ENCODE measurements at regions not wholly inside any gene's neighbourhood (a gene's known extent, or its start where the extent isn't known, plus 50 kb on each side); places are given as distances from the start of the nearest gene placed in this dataset.

DNA sequence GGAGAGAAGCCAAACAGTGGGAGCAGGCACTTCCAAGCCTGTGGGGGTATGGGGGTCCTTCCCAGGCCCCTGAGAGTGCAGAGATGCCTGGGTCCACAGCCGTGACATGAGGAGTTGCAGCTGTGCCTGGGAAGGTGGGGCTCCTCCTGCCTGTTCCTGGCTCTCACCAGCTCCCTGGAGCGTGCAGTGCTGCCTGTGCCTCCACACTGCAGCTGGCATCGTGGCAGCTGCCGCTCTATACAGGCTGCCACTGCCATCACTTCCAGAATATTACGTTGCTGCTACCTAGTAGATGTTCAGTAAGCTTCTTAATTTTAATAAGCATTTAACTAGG is 223.7 kb downstream of the KCNC2 start:
- H3K4me3 Mint-ChIP-seq: no peak overlapping the region
- DNase-seq: no peak
- H3K4me1 Mint-ChIP-seq: peaks cover 0 to 8% (median 6%) of the 10 kb centered on the region in 3 donors
- CTCF ChIA-PET: no interaction called here
- Histone ChIP-seq H3K36me3 (ENCODE audit: insufficient read depth, low read length) (no peaks in the 10 kb centered on the region), H3K27me3 (ENCODE audit: insufficient read depth, low read length, poor library complexity, severe bottlenecking) (no peaks in the 10 kb centered on the region), H3K4me3 (ENCODE audit: low read length) (no peak overlapping the region), H3K4me1 (ENCODE audit: insufficient read depth, low read length) (no peaks in the 10 kb centered on the region), H3K9me3 (ENCODE audit: low read length) (no peaks in the 10 kb centered on the region), H3K27ac (ENCODE audit: low read depth, low read length) (no peak overlapping the region)
- POLR2A ChIA-PET: no interaction called here
- H3K27ac Mint-ChIP-seq: no peak overlapping the region
- no peaks in the 10 kb centered on the region for H3K36me3 Mint-ChIP-seq
- no peaks in the 10 kb centered on the region for H3K9me3 Mint-ChIP-seq
- no peaks in the 10 kb centered on the region for H3K27me3 Mint-ChIP-seq

DNA sequence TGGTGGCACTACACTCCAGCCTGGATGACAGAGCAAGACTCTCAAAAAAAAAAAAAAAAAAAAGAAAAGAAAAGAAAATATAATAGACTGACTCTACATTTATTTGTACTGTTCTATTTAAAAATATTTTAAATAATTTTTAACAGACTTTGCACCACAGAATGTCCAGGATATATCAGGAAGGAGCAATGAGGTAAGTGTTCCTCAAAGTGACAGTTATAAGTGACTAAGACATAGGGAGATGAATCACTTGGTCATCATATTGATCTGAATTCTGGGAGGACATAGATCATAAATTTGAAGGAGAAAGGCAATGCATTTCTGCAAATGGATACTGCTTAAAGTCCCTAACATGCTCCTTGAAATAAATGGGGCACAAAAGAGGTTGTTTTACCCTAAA is 221.5 kb downstream of the KCNC2 start:
- Histone ChIP-seq H3K4me1 (ENCODE audit: insufficient read depth, low read length) (no peaks in the 10 kb centered on the region), H3K9me3 (ENCODE audit: low read length) (no peaks in the 10 kb centered on the region), H3K4me3 (ENCODE audit: low read length) (no peak overlapping the region), H3K36me3 (ENCODE audit: insufficient read depth, low read length) (no peaks in the 10 kb centered on the region), H3K27ac (ENCODE audit: low read depth, low read length) (no peak overlapping the region), H3K27me3 (ENCODE audit: insufficient read depth, low read length, poor library complexity, severe bottlenecking) (no peaks in the 10 kb centered on the region)
- H3K4me1 Mint-ChIP-seq: peaks cover 0 to 8% (median 6%) of the 10 kb centered on the region in 3 donors
- H3K27me3 Mint-ChIP-seq: peaks cover 0 to 1% of the 10 kb centered on the region in 2 donors
- CTCF ChIA-PET: no interaction called here
- H3K4me3 Mint-ChIP-seq: no peak overlapping the region
- H3K36me3 Mint-ChIP-seq: no peaks in the 10 kb centered on the region
- peaks cover 0 to under 1% (median 0%) of the 10 kb centered on the region in 5 donors for H3K9me3 Mint-ChIP-seq
- DNase-seq: no peak
- POLR2A ChIA-PET: no interaction called here
- H3K27ac Mint-ChIP-seq: no peak overlapping the region
